CD1c-positive myeloid dendritic cell (primary cell): ENCODE measurements at regions not wholly inside any gene's neighbourhood (a gene's known extent, or its start where the extent isn't known, plus 50 kb on each side); places are given as distances from the start of the nearest gene placed in this dataset.

Experiments
- DNase-seq: peaks from one replicate; pipeline ENCODE4 v3.0.0-alpha.2; 2016; ENCODE audit errors: extremely low spot score

DNA sequence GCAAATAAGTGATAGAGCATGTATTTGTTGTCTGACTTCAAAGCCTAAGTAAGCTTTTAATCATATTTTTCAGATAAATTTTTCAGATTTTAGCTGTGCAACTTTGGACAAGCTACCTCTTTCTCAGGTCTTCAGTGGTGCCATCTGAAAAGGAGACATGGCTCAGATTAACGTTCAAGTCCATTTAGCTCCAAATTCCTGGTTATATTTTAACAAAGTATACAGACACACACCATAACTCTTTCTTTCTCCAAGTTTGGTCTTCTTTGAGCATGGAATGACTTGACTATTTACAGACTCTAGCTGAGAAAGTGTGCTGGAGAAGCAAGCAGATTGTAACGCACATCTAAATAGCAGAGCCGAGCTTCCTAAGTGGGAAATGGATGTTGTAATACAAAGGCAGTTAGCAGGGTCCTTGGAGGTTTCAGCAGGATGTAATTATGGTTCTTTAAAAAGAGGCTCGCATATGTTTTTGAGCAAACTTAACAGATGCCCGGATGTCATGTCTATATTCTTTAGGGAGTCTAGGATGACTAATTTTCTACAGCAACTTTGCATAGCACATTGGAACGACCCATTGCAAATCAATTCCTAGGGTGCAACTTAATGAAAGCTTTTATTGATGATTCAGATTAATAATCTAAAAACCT lies 128.1 kb upstream of the E2F8 start:
- DNase-seq = no peak

DNA sequence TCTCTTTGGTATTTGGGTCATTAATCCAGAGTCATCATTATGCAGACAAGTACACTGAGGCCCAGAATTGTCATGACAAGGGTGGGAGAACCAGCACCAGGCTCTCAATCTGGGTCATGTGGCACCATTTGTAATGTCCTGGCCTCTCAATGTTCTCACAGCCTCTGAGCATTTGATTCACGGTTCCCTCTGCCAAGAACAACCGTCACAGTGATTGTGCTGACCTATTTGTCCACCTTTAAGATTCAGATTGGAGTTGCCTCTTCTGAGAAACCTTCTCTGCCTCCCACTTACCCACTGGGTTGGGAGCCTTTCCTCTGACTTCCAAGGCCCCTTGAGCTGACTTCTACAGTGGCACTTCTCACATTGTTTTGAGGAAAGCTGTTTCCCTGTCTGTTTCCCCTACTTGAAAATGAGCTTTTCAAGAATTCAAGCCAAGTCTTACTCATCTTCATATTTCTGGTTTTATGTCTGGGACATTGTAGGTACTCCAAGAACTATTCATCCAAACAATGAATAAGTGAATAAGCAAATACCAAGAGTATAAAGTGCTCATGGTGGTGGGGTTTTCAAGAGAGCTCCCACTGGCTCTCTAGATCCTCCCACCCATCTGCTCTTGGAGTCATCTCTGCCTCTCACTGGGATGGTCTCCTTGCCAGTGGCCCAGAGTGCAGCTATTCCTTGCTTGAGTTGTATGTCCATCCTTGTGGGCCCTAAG lies 126.4 kb upstream of the E2F8 start:
- no peak for DNase-seq

DNA sequence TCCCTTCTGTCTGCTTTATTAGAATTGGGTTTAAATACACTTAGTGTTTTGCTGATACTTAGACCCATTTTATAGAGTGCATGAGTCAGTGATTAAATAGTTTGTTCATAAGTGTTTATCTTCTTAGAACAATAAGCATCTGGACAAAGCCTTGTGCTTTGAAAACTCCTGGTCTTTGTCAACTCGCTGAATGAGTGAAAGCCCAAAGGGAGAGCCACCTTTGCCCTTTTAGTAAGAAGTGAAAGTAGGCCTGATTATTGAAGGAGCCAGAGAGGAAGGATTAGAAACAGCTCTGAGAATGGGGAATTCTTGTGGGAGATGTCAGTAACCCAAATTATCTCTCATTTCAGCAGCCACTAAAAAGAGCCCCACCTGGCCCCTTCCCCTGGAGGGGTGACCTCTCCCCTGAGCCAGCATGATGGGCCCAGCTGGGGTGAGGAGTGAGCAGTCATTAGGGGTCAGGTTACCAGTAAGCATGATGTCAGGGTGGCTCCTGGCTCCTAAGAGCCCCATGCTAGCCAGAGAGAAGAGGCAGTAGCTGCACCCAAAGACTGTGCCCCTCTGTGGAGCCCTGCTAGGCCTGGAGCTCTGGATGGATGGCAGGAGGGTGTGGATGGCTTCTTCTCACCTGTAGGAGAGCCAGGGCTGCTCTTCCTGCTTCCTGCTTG lies 125.1 kb upstream of the E2F8 start:
- DNase-seq = no peak

GRCh38 chr11:19359221-19360000 lies 118.7 kb upstream of the E2F8 start:
- DNase-seq = no peak

DNA sequence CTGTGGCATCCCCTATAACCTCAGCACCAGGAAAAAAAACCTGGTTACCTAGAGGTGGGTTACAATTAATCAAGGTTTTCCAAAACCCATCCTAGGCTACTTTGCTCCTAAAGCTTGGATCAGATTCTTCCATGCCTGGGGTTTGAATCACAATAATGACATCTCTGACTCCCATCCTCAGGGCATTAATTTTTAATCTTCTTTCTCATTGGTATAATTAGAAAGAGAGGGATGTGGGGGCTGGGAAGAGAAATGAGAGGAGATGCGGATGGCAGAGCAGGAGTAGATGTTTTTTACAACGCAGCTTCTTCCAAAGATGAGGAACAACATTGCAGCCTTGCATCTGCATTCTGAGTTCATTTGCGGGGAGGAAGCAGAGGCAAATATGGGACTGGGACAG lies 117.2 kb upstream of the E2F8 start:
- no peak for DNase-seq

GRCh38 chr11:19355601-19356000 lies 114.9 kb upstream of the E2F8 start:
- DNase-seq = no peak

GRCh38 chr11:19353287-19353850 lies 112.6 kb upstream of the E2F8 start:
- DNase-seq = no peak

DNA sequence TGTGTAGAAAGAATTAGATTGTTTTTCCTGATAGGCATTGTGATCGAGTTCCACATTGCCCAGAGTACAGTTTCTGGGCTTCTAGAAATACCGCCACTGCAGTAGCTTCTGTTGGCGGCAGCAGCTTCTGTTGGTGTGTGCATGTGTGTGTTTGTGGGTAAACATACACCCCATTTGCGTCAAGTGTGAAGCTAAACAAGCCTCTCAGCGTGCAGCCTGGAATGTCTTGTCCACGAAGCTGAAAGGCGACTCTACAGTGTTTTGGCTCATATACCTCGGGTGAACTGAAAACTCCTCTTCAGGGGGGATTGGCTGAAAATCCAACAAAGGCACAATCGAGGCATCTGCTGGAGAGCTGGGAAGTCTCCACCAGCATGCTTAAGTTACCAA lies 112.0 kb upstream of the E2F8 start:
- DNase-seq = no peak

DNA sequence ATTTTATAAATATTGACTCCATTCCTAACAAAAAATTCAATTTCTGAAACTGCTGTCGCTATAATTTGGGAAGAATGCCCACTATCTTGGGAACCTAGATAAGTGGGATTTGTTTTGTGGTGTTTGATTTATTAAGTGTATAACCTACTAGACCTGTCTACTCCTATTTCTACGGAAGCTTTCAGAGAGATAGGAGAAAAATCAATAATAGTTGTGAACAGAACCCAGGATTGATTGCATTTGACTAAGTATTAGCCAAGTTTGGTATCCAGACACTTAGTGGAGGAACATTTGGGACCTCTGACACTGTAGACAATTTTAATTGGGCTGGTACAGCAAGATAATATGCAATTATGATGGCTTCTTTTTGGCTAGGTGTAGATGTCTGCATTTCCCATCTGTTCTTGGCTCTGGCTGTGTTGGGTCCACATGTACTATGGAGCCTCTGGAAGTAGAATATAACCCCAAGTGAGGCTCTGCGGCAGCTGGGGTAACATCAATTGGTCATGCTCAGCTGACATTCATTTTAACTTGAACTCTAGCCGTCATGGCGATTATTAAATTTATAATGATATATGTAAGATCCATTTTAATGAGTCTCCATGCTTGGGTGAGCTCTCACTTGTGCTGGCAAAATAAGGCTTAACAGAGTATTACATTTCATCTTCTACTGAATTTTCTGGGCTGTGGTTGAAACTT lies 111.5 kb upstream of the E2F8 start:
- no peak for DNase-seq

- DNase-seq = no peak
Measured at GRCh38 chr11:19351426-19351825, 110.7 kb upstream of the E2F8 start.

GRCh38 chr11:19350160-19350559 lies 109.4 kb upstream of the E2F8 start:
- no peak for DNase-seq

GRCh38 chr11:19349340-19350025 lies 108.7 kb upstream of the E2F8 start:
- no peak for DNase-seq

- DNase-seq = no peak
Measured at GRCh38 chr11:19347911-19348310, 107.2 kb upstream of the E2F8 start.

GRCh38 chr11:19345848-19346681 lies 105.3 kb upstream of the E2F8 start:
- no peak for DNase-seq

GRCh38 chr11:19345519-19345847 lies 104.7 kb upstream of the E2F8 start:
- no peak for DNase-seq

GRCh38 chr11:19344661-19345518 lies 104.1 kb upstream of the E2F8 start:
- DNase-seq = no peak

GRCh38 chr11:19342036-19342435 lies 101.3 kb upstream of the E2F8 start:
- no peak for DNase-seq

- no peak for DNase-seq
Measured at GRCh38 chr11:19338375-19338774, 97.6 kb upstream of the E2F8 start.

GRCh38 chr11:19337779-19338178 lies 97.0 kb upstream of the E2F8 start:
- DNase-seq = no peak
